Ishikawa (cell line): ENCODE measurements at regions not wholly inside any gene's neighbourhood (a gene's known extent, or its start where the extent isn't known, plus 50 kb on each side); places are given as distances from the start of the nearest gene placed in this dataset.

Experiments used
- CEBPB ChIP-seq: IDR thresholded peaks from 2 replicates; pipeline ENCODE4 v1.6.1; 2012
- CREB1 ChIP-seq: IDR thresholded peaks from 2 replicates; pipeline ENCODE4 v1.6.1; 2012; ENCODE audit warnings: low read depth
- EGR1 ChIP-seq: IDR thresholded peaks from 2 replicates; pipeline ENCODE4 v1.6.1; 2012
- EP300 ChIP-seq: IDR thresholded peaks from 2 replicates; pipeline ENCODE4 v1.6.1; 2012; ENCODE audit warnings: borderline replicate concordance
- FOXM1 ChIP-seq: IDR thresholded peaks from 2 replicates; pipeline ENCODE4 v1.6.1; 2012; ENCODE audit warnings: low read depth, borderline replicate concordance
- MAX ChIP-seq: IDR thresholded peaks from 2 replicates; pipeline ENCODE4 v1.6.1; 2012
- NFIC ChIP-seq: IDR thresholded peaks from 2 replicates; pipeline ENCODE4 v1.6.1; 2012
- RAD21 ChIP-seq: IDR thresholded peaks from 2 replicates; pipeline ENCODE4 v1.6.1; 2012; ENCODE audit warnings: low read depth
- TAF1 ChIP-seq: IDR thresholded peaks from 2 replicates; pipeline ENCODE4 v1.6.1; 2012; ENCODE audit warnings: low read depth, mild to moderate bottlenecking
- TCF12 ChIP-seq: IDR thresholded peaks from 2 replicates; pipeline ENCODE4 v1.6.1; 2012; ENCODE audit warnings: low read depth
- TEAD4 ChIP-seq: IDR thresholded peaks from 2 replicates; pipeline ENCODE4 v1.6.1; 2012
- YY1 ChIP-seq: IDR thresholded peaks from 2 replicates; pipeline ENCODE4 v1.6.1; 2012; ENCODE audit warnings: low read depth
- ZBTB7A ChIP-seq: IDR thresholded peaks from 2 replicates; pipeline ENCODE4 v1.6.1; 2012; ENCODE audit warnings: low read depth
- TF ChIP-seq, protein P1 (sequence below): IDR thresholded peaks from 2 replicates; pipeline ENCODE4 v1.6.1; 2012
- TF ChIP-seq, protein P2 (sequence below): IDR thresholded peaks from 2 replicates; pipeline ENCODE4 v1.6.1; 2012; ENCODE audit warnings: low read depth, mild to moderate bottlenecking

GRCh38 chr6:27785294-27785693 is 126.9 kb downstream of the OR2B2 start:
- no peak for TF ChIP-seq TCF12
- no peak for TF ChIP-seq MAX
- TF ChIP-seq, protein P1, sequence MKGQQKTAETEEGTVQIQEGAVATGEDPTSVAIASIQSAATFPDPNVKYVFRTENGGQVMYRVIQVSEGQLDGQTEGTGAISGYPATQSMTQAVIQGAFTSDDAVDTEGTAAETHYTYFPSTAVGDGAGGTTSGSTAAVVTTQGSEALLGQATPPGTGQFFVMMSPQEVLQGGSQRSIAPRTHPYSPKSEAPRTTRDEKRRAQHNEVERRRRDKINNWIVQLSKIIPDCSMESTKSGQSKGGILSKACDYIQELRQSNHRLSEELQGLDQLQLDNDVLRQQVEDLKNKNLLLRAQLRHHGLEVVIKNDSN, result no peak

DNA sequence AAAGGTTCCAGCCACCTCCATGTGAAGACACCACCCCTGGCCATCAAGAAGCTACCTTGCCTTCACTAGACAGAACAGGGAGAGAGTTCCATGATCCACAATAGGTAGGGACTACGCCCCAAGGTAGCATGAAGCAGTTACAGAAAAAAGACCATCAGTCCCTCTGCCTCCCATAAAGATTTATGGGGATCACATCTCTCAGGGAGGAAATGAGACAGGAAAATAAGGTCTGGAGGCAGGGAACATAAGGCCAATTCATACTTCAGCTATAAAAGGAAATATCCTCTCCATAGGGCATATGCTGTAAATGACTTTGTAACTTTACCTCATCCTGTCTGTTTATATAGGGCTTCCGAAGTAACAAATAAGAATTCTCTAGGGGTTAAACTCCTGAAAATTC is 129.4 kb downstream of the OR2B2 start:
- no peak for TF ChIP-seq MAX
- TF ChIP-seq CEBPB, result no peak

DNA sequence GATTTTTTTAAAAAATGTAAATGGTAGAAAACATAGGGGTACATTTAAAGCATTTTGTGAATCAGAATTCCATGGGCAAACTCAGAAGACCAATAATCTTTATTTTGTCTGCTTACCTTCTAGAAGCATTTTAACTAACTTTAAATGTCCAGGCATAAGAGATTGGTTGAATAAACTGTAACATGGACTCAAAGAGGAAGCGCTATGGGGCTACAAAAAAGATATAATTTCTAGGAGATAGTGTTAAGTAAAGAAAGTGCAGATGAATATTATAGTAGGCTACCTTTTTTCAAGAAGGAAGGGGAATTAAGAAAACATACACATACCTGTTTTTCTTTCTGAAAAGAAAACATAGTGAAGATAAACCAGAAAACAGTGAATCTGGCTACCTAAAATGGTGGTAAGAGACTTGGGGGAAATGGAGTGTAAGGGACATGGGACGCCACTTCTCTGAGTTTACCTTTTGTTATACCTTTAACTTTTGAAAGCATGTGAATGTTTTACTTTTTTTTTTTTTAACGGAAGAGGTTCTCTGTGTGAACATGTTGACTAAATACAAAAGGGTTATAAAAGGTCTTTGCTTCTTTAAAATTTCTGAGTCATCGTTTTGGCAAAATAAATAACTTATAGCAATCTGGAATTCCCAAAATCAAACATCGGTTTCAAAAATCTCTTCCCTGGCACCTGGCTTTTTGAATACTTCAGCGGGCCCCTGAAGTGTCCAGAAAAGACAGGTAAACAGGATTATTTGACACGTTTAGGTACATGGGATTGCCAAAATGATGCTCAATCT is 133.4 kb downstream of the OR2B2 start:
- no peak for TF ChIP-seq EP300
- TF ChIP-seq TAF1, result no peak
- TF ChIP-seq NFIC, result no peak
- TF ChIP-seq, protein P1, result no peak
- TF ChIP-seq, protein P2, sequence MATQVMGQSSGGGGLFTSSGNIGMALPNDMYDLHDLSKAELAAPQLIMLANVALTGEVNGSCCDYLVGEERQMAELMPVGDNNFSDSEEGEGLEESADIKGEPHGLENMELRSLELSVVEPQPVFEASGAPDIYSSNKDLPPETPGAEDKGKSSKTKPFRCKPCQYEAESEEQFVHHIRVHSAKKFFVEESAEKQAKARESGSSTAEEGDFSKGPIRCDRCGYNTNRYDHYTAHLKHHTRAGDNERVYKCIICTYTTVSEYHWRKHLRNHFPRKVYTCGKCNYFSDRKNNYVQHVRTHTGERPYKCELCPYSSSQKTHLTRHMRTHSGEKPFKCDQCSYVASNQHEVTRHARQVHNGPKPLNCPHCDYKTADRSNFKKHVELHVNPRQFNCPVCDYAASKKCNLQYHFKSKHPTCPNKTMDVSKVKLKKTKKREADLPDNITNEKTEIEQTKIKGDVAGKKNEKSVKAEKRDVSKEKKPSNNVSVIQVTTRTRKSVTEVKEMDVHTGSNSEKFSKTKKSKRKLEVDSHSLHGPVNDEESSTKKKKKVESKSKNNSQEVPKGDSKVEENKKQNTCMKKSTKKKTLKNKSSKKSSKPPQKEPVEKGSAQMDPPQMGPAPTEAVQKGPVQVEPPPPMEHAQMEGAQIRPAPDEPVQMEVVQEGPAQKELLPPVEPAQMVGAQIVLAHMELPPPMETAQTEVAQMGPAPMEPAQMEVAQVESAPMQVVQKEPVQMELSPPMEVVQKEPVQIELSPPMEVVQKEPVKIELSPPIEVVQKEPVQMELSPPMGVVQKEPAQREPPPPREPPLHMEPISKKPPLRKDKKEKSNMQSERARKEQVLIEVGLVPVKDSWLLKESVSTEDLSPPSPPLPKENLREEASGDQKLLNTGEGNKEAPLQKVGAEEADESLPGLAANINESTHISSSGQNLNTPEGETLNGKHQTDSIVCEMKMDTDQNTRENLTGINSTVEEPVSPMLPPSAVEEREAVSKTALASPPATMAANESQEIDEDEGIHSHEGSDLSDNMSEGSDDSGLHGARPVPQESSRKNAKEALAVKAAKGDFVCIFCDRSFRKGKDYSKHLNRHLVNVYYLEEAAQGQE, result no peak
- no peak for TF ChIP-seq ZBTB7A
- TF ChIP-seq RAD21, result no peak
- no peak for TF ChIP-seq TCF12
- TF ChIP-seq EGR1, result no peak

DNA sequence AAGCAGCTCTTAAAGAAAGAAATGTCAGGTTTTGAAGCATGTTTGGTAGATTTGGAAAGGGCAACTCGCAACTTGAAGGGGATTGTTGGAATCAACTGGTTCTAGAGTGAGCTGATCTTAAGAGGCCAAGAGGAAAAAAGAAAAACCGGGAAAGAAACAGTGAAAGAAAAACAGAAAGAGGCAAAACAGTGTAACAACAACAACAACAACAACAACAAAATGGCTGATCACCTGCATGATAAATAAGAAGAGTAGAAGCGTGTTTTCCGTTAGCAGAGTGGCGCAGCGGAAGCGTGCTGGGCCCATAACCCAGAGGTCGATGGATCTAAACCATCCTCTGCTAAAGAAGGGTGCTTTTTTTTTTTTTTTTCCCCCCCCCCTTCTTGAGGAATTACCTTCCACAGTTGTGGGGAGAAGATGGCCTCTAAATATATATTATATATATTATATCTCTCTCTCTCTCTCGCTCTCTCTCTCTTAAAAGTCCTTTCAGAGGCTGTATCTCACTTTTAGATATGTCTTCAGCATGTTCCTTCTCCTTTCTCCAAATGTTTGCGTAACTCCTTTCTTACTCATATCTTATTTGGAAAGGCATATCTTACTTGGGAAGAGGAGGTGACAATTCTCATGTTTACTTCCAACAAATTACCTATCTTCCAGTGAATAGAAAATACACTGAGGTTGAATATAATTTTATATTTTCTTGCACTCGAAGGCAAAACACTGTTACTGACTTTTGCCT is 134.4 kb downstream of the OR2B2 start:
- TF ChIP-seq EGR1 (no peak), YY1 (no peak), TCF12 (no peak), FOXM1 (no peak), ZBTB7A (no peak), CEBPB (no peak), TEAD4 (no peak), CREB1 (no peak), NFIC (no peak), RAD21 (no peak), MAX (no peak), EP300 (no peak), TAF1 (no peak)
- TF ChIP-seq, protein P2, result no peak
- TF ChIP-seq, protein P1, result no peak

- TF ChIP-seq RAD21 (no peak), NFIC (no peak), TEAD4 (no peak), ZBTB7A (no peak), TAF1 (no peak), YY1 (no peak), EGR1 (no peak), FOXM1 (no peak), EP300 (no peak), CEBPB (no peak), TCF12 (no peak), MAX (no peak)
- TF ChIP-seq, protein P1, result no peak
- TF ChIP-seq, protein P2, result no peak
Measured at GRCh38 chr6:27777126-27777525, 135.1 kb downstream of the OR2B2 start.
